H1 (cell line): ENCODE measurements at regions not wholly inside any gene's neighbourhood (a gene's known extent, or its start where the extent isn't known, plus 50 kb on each side); places are given as distances from the start of the nearest gene placed in this dataset.

ENCODE experiments used
- CTCF ChIA-PET: fragments of 300-600 bp; sonication (Branson Sonifier 250); formaldehyde crosslinking; loops from one replicate; lab custom pipeline; 2021; ENCODE audit not compliant: partially characterized antibody; lab: Charles Lee
- POLR2A ChIA-PET: fragments of 300-600 bp; sonication (Branson Sonifier 250); formaldehyde crosslinking; loops from one replicate; lab custom pipeline; 2021; ENCODE audit warnings: inconsistent platforms; ENCODE audit not compliant: partially characterized antibody; lab: Charles Lee
- DNase-seq, 2 experiments: peaks; one replicate each; pipeline versions ENCODE4 v3.0.0 to v3.0.0-alpha.2; 2010 to 2022; ENCODE audit warnings: low spot score in 2 of 2, low read depth in 1 of 2, mixed read lengths in 1 of 2
- FAIRE-seq: peaks from 2 replicates; lab custom pipeline; 2011; peaks lifted over from hg19 to GRCh38; lab: Jason Lieb, UNC
- H2AFZ ChIP-seq: 2 replicates; pipeline ENCODE4 v1.8.1; 2012; ENCODE audit warnings: low read length, inconsistent platforms
- H2AK5ac ChIP-seq: 2 replicates; pipeline ENCODE4 v1.6.1; 2013; ENCODE audit warnings: low read depth, low read length
- H2BK120ac ChIP-seq: replicated peaks from 2 replicates; pipeline ENCODE3; 2013; ENCODE audit warnings: low read depth, low read length, inconsistent platforms
- H2BK12ac ChIP-seq: 2 replicates; pipeline ENCODE4 v1.6.1; 2013; ENCODE audit warnings: low read depth, low read length
- H2BK15ac ChIP-seq: 2 replicates; pipeline ENCODE4 v1.6.1; 2013; ENCODE audit warnings: low read length
- H2BK20ac ChIP-seq: 2 replicates; pipeline ENCODE4 v1.6.1; 2013; ENCODE audit warnings: low read length
- H2BK5ac ChIP-seq: 2 replicates; pipeline ENCODE4 v1.6.1; 2013; ENCODE audit warnings: low read depth, low read length
- H3K14ac ChIP-seq: 2 replicates; pipeline ENCODE4 v1.6.1; 2013; ENCODE audit warnings: inconsistent platforms; ENCODE audit not compliant: insufficient read length
- H3K18ac ChIP-seq: 2 replicates; pipeline ENCODE4 v1.6.1; 2013; ENCODE audit warnings: low read length; ENCODE audit errors: extremely low read depth
- H3K23ac ChIP-seq: 2 replicates; pipeline ENCODE4 v1.6.1; 2013; ENCODE audit warnings: inconsistent platforms; ENCODE audit not compliant: insufficient read length
- H3K23me2 ChIP-seq: 2 replicates; pipeline ENCODE4 v1.6.1; 2013; ENCODE audit warnings: low read depth, low read length
- H3K27ac ChIP-seq: 2 replicates; pipeline ENCODE4 v1.6.1; 2011; ENCODE audit warnings: low read depth, low read length, inconsistent platforms
- H3K27me3 ChIP-seq, 4 experiments: replicated peaks in 1 of 4; 1 replicate in 1 of 4; 2 replicates in 3 of 4; pipeline versions ENCODE4 v1.6.1 to v1.8.1; 2011 to 2013; ENCODE audit warnings: low read length in 3 of 4, mild to moderate bottlenecking in 3 of 4, inconsistent platforms in 2 of 4, mixed read lengths in 2 of 4, moderate library complexity in 1 of 4; ENCODE audit not compliant: control insufficient read depth in 3 of 4, insufficient read depth in 3 of 4; ENCODE audit errors: extremely low read depth in 1 of 4
- H3K36me3 ChIP-seq, 4 experiments: 2 replicates each; pipeline versions ENCODE4 v1.6.1 to v1.8.1; 2011 to 2013; ENCODE audit warnings: mild to moderate bottlenecking in 4 of 4, low read length in 3 of 4, moderate library complexity in 2 of 4, control low read depth in 1 of 4, inconsistent platforms in 1 of 4; ENCODE audit not compliant: insufficient read depth in 4 of 4, control insufficient read depth in 2 of 4
- H3K4ac ChIP-seq: replicated peaks from 2 replicates; pipeline ENCODE3; 2013; ENCODE audit warnings: low read length, low read depth, mixed read lengths, inconsistent platforms; ENCODE audit not compliant: insufficient read length
- H3K4me1 ChIP-seq, 4 experiments: replicated peaks in 1 of 4; 1 replicate in 1 of 4; 2 replicates in 3 of 4; pipeline versions ENCODE4 v1.6.1 to v1.8.1; 2011 to 2013; ENCODE audit warnings: low read length in 3 of 4, inconsistent platforms in 2 of 4, mixed read lengths in 1 of 4; ENCODE audit not compliant: insufficient read depth in 4 of 4, control insufficient read depth in 3 of 4
- H3K4me2 ChIP-seq, 2 experiments: 2 replicates each; pipeline versions ENCODE4 v1.6.1 to v1.8.1; 2011 to 2013; ENCODE audit warnings: low read depth in 2 of 2, low read length in 2 of 2, control low read depth in 1 of 2, inconsistent platforms in 1 of 2, mild to moderate bottlenecking in 1 of 2; ENCODE audit not compliant: insufficient read depth in 1 of 2
- H3K4me3 ChIP-seq, 4 experiments: fragments of 200-600, 300-600 bp in 1 of 4; sonication (generic), shearing (Covaris generic), sonication (Bioruptor Twin) in 1 of 4; 2 replicates each; pipeline versions ENCODE4 v1.5.1 to v1.8.1; 2011 to 2016; ENCODE audit warnings: low read length in 4 of 4, low read depth in 3 of 4, control low read depth in 2 of 4, inconsistent platforms in 2 of 4, mild to moderate bottlenecking in 2 of 4, mixed read lengths in 1 of 4, moderate library complexity in 1 of 4; ENCODE audit not compliant: insufficient read depth in 2 of 4; ENCODE audit errors: extremely low read depth in 1 of 4
- H3K56ac ChIP-seq: replicated peaks from 2 replicates; pipeline ENCODE3; 2013; ENCODE audit warnings: low read depth, mild to moderate bottlenecking, mixed read lengths, low read length, inconsistent platforms; ENCODE audit not compliant: insufficient read length
- H3K79me1 ChIP-seq: 2 replicates; pipeline ENCODE4 v1.6.1; 2013; ENCODE audit warnings: low read depth, low read length, control low read depth
- H3K79me2 ChIP-seq, 2 experiments: 2 replicates each; pipeline versions ENCODE4 v1.6.1 to v1.8.1; 2012 to 2013; ENCODE audit warnings: low read length in 2 of 2, mild to moderate bottlenecking in 2 of 2, inconsistent platforms in 1 of 2; ENCODE audit not compliant: insufficient read depth in 2 of 2, control insufficient read depth in 1 of 2
- H3K9ac ChIP-seq, 4 experiments: replicated peaks in 1 of 4; 1 replicate in 1 of 4; 2 replicates in 3 of 4; pipeline versions ENCODE4 v1.6.1 to v1.8.1; 2011 to 2013; ENCODE audit warnings: low read depth in 3 of 4, low read length in 3 of 4, control low read depth in 2 of 4, mild to moderate bottlenecking in 2 of 4, moderate library complexity in 2 of 4, inconsistent platforms in 1 of 4; ENCODE audit errors: extremely low read depth in 1 of 4
- H3K9me3 ChIP-seq, 2 experiments: 2 replicates each; pipeline versions ENCODE4 v1.6.1 to v1.8.1; 2012 to 2013; ENCODE audit warnings: mild to moderate bottlenecking in 2 of 2, moderate library complexity in 2 of 2, control low read depth in 1 of 2, inconsistent platforms in 1 of 2, low read depth in 1 of 2, low read length in 1 of 2, mixed read lengths in 1 of 2; ENCODE audit not compliant: insufficient read depth in 2 of 2
- H4K20me1 ChIP-seq, 2 experiments: replicated peaks in 1 of 2; 2 replicates each; pipeline versions ENCODE3 to v1.8.1; 2011 to 2013; ENCODE audit warnings: inconsistent platforms in 2 of 2, low read length in 2 of 2, mild to moderate bottlenecking in 1 of 2; ENCODE audit not compliant: insufficient read depth in 2 of 2, control insufficient read depth in 1 of 2
- H4K5ac ChIP-seq: 2 replicates; pipeline ENCODE4 v1.6.1; 2013; ENCODE audit warnings: low read length, low read depth, mixed read lengths, inconsistent platforms; ENCODE audit not compliant: insufficient read length
- H4K8ac ChIP-seq: 2 replicates; pipeline ENCODE4 v1.8.0; 2013; ENCODE audit warnings: mild to moderate bottlenecking, moderate library complexity, low read length, inconsistent platforms; ENCODE audit not compliant: insufficient read depth; ENCODE audit errors: extremely low read depth
- H4K91ac ChIP-seq: replicated peaks from 2 replicates; pipeline ENCODE3; 2013; ENCODE audit warnings: low read length, mixed read lengths, inconsistent platforms; ENCODE audit not compliant: insufficient read length
- CHD1 ChIP-seq: IDR thresholded peaks from 2 replicates; pipeline ENCODE4 v1.6.1; 2012; ENCODE audit warnings: low read depth, low read length, improper control_type of control experiment
- EP300 ChIP-seq, 2 experiments: IDR thresholded peaks; 1 replicate in 1 of 2; 2 replicates in 1 of 2; pipeline ENCODE4 v1.6.1; 2011 to 2012; ENCODE audit warnings: low read depth in 2 of 2, low read length in 2 of 2, mild to moderate bottlenecking in 2 of 2, borderline replicate concordance in 1 of 2, inconsistent platforms in 1 of 2, moderate library complexity in 1 of 2
- HDAC6 ChIP-seq: IDR thresholded peaks from one replicate; pipeline ENCODE4 v1.7.1; 2012; ENCODE audit warnings: low read depth, mild to moderate bottlenecking, inconsistent platforms, low read length, moderate library complexity
- JUND ChIP-seq: IDR thresholded peaks from 2 replicates; pipeline ENCODE4 v1.6.1; 2011; ENCODE audit warnings: mild to moderate bottlenecking, improper control_type of control experiment, low read length
- SAP30 ChIP-seq: fragments of 300-600 bp; sonication (generic); IDR thresholded peaks from 2 replicates; pipeline ENCODE4 v1.7.1; 2012; ENCODE audit warnings: low read length, moderate library complexity, mild to moderate bottlenecking, inconsistent platforms; ENCODE audit not compliant: insufficient read depth, insufficient replicate concordance
- SIRT6 ChIP-seq: IDR thresholded peaks from one replicate; pipeline ENCODE4 v1.7.1; 2012; ENCODE audit warnings: low read length, inconsistent platforms
- WGBS, 2 experiments: shearing (Covaris generic) in 1 of 2; methylation state at CpG; one replicate each; pipeline versions ENCODE4 v1.1.6 to v1.1.7; 2013 to 2015; ENCODE audit warnings: low lambda C conversion rate in 2 of 2, mixed read lengths in 2 of 2, inconsistent platforms in 1 of 2, low coverage in 1 of 2, missing lambda C conversion rate in 1 of 2; ENCODE audit not compliant: insufficient replicate concordance in 2 of 2, insufficient coverage in 1 of 2, insufficient read length in 1 of 2; ENCODE audit errors: extremely low coverage in 1 of 2, missing lambda C conversion rate in 1 of 2; 5-methylcytosine and 5-hydroxymethylcytosine counted together
- TF ChIP-seq, protein P1 (sequence below): IDR thresholded peaks from 2 replicates; pipeline ENCODE4 v1.6.1; 2012; ENCODE audit warnings: low read length, inconsistent platforms

DNA sequence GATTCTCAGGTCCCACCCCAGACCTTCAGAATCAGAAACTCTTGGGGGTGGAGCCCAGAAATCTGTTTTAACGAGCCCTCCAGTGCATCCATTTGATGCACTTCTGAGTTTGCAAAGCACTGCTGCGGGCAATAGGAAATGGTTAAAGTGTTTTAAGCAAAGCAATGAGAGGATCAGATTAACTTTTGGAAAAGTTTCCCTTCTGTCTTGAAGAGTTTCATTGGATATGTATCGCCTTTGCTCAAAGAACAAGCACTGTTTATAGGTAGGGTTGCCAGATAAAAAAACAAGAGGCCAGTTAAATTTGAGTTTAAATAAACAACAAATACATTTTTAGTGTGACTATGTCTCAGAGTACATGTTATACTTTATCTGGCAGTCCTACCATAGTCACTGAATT, 226.0 kb downstream of the BMP7 start:
- Histone ChIP-seq H2BK20ac (no peak overlapping the region), H3K4me2 (no peak overlapping the region), H4K5ac (no peak overlapping the region), H2BK15ac (no peak overlapping the region), H3K4me1 (no peaks in the 10 kb centered on the region), H3K79me2 (no peaks in the 10 kb centered on the region), H3K14ac (no peak overlapping the region), H3K56ac (no peak overlapping the region), H3K27me3 (peaks cover 0 to 2% (median 0%) of the 10 kb centered on the region in 4 experiments; a peak in 1 of 7 replicates), H4K8ac (no peak overlapping the region), H3K9me3 (no peaks in the 10 kb centered on the region), H2BK120ac (no peak overlapping the region), H3K23ac (no peak overlapping the region), H3K27ac (no peak overlapping the region), H3K9ac (no peak overlapping the region), H2AK5ac (no peak overlapping the region), H2BK12ac (no peak overlapping the region), H3K79me1 (no peaks in the 10 kb centered on the region), H3K4ac (no peak overlapping the region), H3K4me3 (no peak overlapping the region), H3K36me3 (no peaks in the 10 kb centered on the region), H4K91ac (no peak overlapping the region), H4K20me1 (peaks cover 0 to 3% of the 10 kb centered on the region in 2 experiments), H2BK5ac (no peak overlapping the region), H3K18ac (no peak overlapping the region), H2AFZ (no peak overlapping the region), H3K23me2 (peaks cover 5% of the 10 kb centered on the region; the same call in 1 of the 2 replicates)
- FAIRE-seq (no peak), DNase-seq (no peak)
- no peak for TF ChIP-seq EP300 (IDR thresholded peaks at IDR 0.05; ENCODE audit: borderline replicate concordance in 1 of 2, low read depth in 2 of 2, low read length in 2 of 2)
- no peak for TF ChIP-seq CHD1
- no peak for TF ChIP-seq SIRT6
- TF ChIP-seq HDAC6: no peak
- TF ChIP-seq, protein P1, sequence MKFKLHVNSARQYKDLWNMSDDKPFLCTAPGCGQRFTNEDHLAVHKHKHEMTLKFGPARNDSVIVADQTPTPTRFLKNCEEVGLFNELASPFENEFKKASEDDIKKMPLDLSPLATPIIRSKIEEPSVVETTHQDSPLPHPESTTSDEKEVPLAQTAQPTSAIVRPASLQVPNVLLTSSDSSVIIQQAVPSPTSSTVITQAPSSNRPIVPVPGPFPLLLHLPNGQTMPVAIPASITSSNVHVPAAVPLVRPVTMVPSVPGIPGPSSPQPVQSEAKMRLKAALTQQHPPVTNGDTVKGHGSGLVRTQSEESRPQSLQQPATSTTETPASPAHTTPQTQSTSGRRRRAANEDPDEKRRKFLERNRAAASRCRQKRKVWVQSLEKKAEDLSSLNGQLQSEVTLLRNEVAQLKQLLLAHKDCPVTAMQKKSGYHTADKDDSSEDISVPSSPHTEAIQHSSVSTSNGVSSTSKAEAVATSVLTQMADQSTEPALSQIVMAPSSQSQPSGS: no peak
- TF ChIP-seq JUND: no peak
- TF ChIP-seq SAP30: no peak
- ChIA-PET CTCF (interaction anchor here (0.9 to 2.0 kb wide), 4 partner anchors 13 to 489 kb away, joined by 3 to 8 read pairs (median 3); no protein-coding TSS in a partner anchor), POLR2A (interaction anchor here (1.9 kb wide), 1 partner anchor 9 kb away, joined by 5 read pairs; no protein-coding TSS in a partner anchor)
- 84% methylated on average over 3 of the region's 3 CpGs; no CpG with 5 or more reads in 1 of the 2 experiments for WGBS, 2 experiments
